NB4 (cell line): ENCODE measurements at regions not wholly inside any gene's neighbourhood (a gene's known extent, or its start where the extent isn't known, plus 50 kb on each side); places are given as distances from the start of the nearest gene placed in this dataset.

Experiments
- CTCF ChIP-seq: IDR thresholded peaks from one replicate; pipeline ENCODE4 v1.5.1; 2012; ENCODE audit warnings: low read depth, low read length
- MAX ChIP-seq: IDR thresholded peaks from 2 replicates; pipeline ENCODE4 v1.6.1; 2011; ENCODE audit warnings: low read depth, low read length
- MYC ChIP-seq: IDR thresholded peaks from 2 replicates; pipeline ENCODE4 v1.6.1; 2011; ENCODE audit warnings: low read depth, low read length
- POLR2A ChIP-seq: IDR thresholded peaks from 2 replicates; pipeline ENCODE4 v1.6.1; 2011; ENCODE audit warnings: mild to moderate bottlenecking; ENCODE audit not compliant: insufficient read length; ENCODE audit errors: extremely low read depth

- no peak for TF ChIP-seq CTCF
- no peak for TF ChIP-seq POLR2A
- no peak for TF ChIP-seq MAX
- TF ChIP-seq MYC, result no peak
Observed at GRCh38 chr6:168874637-168875036, 379.0 kb downstream of the THBS2 start.
